NCI-H82 treated with DMSO at 0.1 percent for 48 hours (cell line): ENCODE measurements at regions not wholly inside any gene's neighbourhood (a gene's known extent, or its start where the extent isn't known, plus 50 kb on each side); places are given as distances from the start of the nearest gene placed in this dataset.

Experiments
- DNase-seq: peaks from one replicate; lab custom pipeline; 2025; ENCODE audit not compliant: unreplicated experiment; lab: John Stamatoyannopoulos, UW

DNA sequence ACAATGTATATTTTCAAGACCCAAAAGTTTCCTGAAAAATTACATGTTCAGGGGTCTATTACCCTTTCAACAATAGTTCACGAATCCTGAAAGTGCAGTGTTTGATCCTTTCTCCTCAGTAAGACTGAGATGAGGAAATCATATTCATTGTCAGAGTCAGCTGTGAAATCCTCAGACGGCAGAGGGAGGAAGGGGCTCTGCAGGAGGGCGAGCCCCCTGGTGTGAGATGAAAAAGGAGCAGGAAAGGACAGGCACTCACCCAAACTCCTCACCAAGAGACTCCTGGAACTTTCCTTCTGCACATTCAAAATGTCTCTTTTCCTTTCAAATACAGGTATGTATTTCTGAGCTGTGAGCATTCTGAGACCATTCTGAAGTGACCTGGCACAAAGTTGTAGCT lies 150.3 kb upstream of the HABP2 start:
- no peak for DNase-seq

DNA sequence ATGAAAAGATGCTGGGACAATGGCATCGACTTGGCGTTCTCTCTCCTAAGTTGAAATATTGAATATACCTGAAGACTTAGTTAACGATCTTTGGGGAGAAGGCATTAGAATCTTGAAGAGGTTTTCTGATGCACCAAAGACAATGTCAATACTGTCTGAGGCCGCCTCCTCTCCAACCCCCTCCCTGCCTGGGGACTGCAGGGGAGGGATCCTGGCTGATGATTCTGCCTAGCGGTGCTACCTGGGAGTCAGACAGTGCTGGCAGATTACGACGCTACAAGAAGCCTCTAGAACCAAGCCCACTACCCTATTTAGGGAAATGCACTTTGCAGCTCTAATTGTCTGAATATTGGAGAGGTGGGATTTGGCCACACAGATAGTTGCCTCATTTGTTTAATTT lies 145.6 kb upstream of the HABP2 start:
- DNase-seq: no peak

GRCh38 chr10:113409175-113409574 lies 143.7 kb upstream of the HABP2 start:
- no peak for DNase-seq

GRCh38 chr10:113410618-113411017 lies 142.2 kb upstream of the HABP2 start:
- DNase-seq: no peak

DNA sequence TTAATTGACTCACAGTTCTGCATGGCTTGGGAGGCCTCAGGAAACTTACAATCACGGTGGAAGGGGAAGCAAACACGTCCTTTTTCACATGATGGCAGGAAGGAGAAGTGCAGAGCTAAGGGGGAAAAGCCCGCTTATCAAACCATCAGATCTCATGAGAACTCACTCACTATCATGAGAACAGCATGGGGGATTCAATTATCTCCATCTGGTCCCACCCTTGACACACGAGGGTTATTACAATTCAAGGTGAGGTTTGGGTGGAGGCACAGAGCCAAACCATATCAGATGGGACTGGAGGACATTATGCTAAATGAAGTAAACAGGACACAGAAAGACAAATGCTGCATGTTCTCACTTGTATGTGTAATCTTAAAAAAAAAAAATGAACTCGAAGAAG lies 141.4 kb upstream of the HABP2 start:
- DNase-seq: no peak

DNA sequence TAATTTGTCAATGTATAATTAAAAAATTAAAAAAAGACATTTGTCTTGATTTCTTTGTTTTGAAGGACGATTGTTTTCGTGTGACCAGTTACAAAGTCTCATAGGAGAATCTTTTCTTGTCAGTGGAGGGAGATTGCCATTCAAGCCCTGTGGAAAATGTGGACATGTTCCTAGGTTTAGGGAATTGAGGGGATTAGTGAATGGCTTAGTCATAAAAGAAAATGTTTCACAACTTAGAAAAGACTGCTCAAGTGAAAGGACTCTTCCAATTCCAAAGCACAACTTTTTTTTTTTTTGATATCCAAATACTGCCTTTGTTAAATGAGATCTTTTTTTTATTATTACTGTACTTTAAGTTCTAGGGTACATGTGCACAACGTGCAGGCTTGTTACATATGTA lies 140.7 kb upstream of the HABP2 start:
- DNase-seq: no peak

DNA sequence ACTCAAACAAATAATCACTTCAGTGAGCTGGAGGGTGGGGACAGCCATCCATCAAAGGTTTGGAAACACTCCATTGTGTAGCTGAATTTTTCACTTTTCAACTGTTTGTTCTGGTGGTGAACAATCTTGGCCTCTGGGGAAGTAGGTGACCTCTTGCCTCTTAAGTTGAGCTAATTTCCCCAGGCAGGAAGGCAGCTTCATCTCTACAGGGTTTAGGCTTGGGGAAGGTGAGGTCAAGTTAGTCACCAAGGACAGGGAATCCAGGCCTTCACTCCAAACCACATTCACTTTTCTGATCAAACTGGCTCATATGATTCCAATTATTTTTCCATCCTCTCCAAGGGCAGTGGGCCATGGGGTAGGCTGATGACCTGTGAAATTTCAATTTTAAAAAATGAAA lies 138.3 kb upstream of the HABP2 start:
- DNase-seq: no peak

DNA sequence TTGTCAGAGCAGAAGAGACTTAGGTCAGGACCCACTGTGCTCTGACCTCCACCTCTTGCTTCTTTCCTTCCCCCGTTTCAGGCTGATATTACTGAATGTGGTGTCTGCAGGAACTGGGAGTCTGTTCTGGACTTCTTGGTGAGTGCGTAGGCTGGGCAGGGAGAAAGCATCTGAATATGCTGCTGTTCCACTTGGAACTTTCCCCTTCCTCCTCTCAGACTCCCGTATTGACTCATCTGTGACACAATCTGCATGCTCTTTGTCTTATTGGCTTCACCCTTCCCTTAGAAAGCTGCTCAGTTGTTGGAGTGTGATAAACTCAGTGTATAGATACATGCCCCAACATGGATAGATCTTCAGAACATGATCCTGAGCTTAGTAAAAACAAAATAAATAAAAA lies 137.6 kb upstream of the HABP2 start:
- DNase-seq: no peak

- no peak for DNase-seq
Measured at GRCh38 chr10:113420057-113420732, 132.7 kb upstream of the HABP2 start.

- no peak for DNase-seq
Measured at GRCh38 chr10:113420733-113421675, 131.8 kb upstream of the HABP2 start.

- no peak for DNase-seq
Measured at GRCh38 chr10:113422371-113422770, 130.5 kb upstream of the HABP2 start.

- no peak for DNase-seq
Measured at GRCh38 chr10:113423981-113424721, 128.7 kb upstream of the HABP2 start.

GRCh38 chr10:113425008-113425407 lies 127.8 kb upstream of the HABP2 start:
- DNase-seq: no peak

DNA sequence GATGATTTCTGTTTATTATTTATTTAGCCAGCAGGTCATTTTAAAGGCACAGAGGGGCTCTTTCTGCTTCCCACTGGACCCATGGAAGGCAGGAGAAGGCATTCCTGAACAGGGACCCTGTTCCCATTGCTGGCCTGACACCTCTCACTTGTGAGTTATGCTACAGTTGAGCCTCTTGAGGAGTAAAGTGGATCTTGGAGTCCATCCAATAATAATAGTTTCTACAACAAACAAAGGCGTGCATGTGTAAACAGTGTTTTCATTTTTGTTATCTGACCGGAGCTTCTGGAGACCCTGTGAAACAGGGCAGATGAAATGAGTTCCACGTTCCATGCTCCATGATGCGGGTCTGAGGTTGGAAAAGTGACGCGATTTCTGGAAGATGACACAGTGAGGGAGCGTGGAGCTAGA lies 127.3 kb upstream of the HABP2 start:
- no peak for DNase-seq

- no peak for DNase-seq
Measured at GRCh38 chr10:113426181-113426877, 126.5 kb upstream of the HABP2 start.

DNA sequence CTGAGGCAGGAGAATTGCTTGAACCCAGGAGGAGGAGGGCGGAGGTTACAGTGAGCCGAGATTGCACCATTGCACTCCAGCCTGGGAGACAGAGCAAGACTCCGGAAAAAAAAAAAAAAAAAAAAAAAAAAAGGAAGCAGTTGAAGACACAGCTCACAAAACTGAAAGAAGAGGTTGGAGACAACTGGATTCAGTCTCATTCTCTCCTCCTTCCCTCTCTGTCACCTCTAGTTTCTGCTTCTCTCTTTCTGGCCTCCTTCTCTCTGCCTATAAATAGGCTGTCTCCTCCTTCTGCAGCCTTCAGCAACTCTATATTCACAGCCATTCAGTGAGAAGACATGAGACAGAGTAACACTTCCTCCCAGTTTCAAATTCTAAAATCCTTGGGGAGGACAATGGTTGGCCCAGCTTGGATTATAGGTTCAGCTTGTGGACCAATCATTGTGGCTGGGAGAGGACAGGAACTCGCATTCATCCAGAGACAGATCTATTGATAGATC lies 125.6 kb upstream of the HABP2 start:
- no peak for DNase-seq

DNA sequence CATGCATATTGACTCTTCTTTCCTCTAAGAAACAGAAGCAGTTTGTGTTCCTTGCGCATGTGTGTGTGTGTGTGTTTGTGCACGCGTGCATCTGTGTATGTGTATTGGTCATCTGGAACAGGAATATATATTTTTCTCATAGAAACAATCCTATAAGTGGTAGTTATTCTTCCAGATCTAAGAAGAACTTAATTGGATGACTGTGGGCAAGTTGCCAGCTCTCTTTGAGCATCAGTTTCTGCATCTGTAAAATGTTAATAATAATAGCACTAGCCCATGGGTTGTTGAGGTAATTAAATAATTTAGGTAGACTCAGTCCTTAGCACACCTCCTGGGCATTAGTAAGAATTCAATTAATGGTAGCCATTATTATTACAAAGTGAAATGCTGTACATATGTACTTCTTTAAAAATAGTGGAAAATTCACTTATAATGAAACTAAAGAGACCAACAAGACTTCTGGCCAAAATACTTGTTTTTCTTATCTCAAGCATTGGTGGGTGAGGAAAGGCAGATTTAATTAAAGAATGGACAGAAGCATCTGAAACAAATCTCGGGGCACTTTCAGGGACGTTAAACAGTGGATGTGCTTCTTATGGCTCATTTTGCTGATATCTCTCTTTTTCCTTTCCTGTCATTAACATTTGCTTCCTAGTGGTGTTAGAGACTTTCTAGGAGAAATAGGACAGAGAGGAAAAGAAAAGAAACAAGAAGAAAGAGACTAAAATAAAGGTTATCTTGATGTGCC lies 124.9 kb upstream of the HABP2 start:
- no peak for DNase-seq

- peak; percentile 12 for DNase-seq
Measured at GRCh38 chr10:113430634-113431397, 122.0 kb upstream of the HABP2 start.

GRCh38 chr10:113431398-113432160 lies 121.3 kb upstream of the HABP2 start:
- DNase-seq: peak; percentile 34
